Esophagus squamous epithelium (tissue), 4 donors: ENCODE measurements at regions not wholly inside any gene's neighbourhood (a gene's known extent, or its start where the extent isn't known, plus 50 kb on each side); places are given as distances from the start of the nearest gene placed in this dataset.
"Not testable (repeated sequence)": the region's sequence is repeated elsewhere in the genome, so short reads cannot be mapped to it uniquely, and the experiment has no call there.

Experiments
- CTCF ChIP-seq, 6 experiments: fragments of 450-650 bp in 4 of 6; fragments of 200-600 bp in 2 of 6; sonication (generic) in 2 of 6; IDR thresholded peaks; one replicate each; pipeline ENCODE4 v1.5.1; 2016 to 2019; ENCODE audit warnings: antibody characterized with exemption in 6 of 6, mild to moderate bottlenecking in 4 of 6, moderate library complexity in 4 of 6
- POLR2A ChIP-seq, 4 donors: fragments of 450-650 bp; IDR thresholded peaks; one replicate each; pipeline ENCODE4 v1.6.1; 2017; ENCODE audit warnings: antibody characterized with exemption in 4 of 4, mild to moderate bottlenecking in 4 of 4, moderate library complexity in 3 of 4

- not testable (repeated sequence) for TF ChIP-seq POLR2A, CTCF (IDR thresholded peaks at IDR 0.05)
These were observed 65.6 kb upstream of the IZUMO1R start for GRCh38 chr11:94238774-94239173.
